GM21717 (cell line): ENCODE measurements at regions not wholly inside any gene's neighbourhood (a gene's known extent, or its start where the extent isn't known, plus 50 kb on each side); places are given as distances from the start of the nearest gene placed in this dataset.
"Not testable (repeated sequence)": the region's sequence is repeated elsewhere in the genome, so short reads cannot be mapped to it uniquely, and the experiment has no call there.

Source experiments
- ATAC-seq: cut with Tn5 transposase; IDR thresholded peaks from one replicate; pipeline ENCODE4 v1.9.1; 2021; ENCODE audit warnings: mild to moderate bottlenecking, moderate library complexity; ENCODE audit not compliant: unreplicated experiment

- no peak for ATAC-seq
Observed at GRCh38 chr2:167756446-167756845, 490.9 kb downstream of the STK39 start.

DNA sequence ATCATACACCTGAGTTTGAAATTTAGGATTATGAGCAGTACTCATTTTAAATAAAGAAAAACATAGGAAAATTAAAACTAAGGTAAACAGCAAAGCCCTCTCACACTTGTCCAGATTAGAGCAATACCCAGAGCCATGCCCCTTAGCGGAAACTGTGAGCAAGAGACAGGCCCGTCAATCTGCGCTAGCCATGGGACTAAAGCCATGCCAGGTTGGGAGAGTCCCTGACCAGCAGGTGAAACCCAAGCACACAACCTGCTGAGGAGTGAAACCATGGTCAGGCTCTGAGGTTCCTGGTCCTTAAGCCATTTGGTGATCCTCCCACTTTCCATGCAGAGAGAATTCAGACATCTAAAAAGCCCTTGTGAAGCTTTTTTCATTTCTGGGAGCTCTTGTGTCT lies 494.3 kb downstream of the STK39 start:
- no peak for ATAC-seq

DNA sequence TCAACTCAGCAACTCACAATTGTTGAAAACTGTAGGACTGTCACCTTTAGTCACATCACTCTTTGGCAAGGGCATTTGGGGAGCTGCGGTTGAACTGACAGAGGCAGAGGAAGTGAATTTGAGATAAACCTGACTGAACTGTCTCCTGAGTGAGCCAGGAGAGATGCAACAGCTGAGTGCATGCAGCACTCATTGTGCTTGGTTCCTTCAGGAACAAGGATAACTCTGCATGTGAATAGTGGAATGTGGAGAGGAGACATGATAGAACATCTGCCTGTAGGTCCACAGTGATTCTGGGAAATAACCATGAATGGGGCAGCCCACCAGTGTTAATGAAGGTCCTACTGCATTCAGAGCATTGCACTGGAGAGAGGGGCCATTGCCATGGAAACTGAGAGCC lies 494.7 kb downstream of the STK39 start:
- no peak for ATAC-seq

GRCh38 chr2:167750675-167751074 lies 496.7 kb downstream of the STK39 start:
- ATAC-seq: no peak

GRCh38 chr2:167749660-167750059 lies 497.7 kb downstream of the STK39 start:
- no peak for ATAC-seq

- no peak for ATAC-seq
Observed at GRCh38 chr2:167749016-167749415, 498.4 kb downstream of the STK39 start.

DNA sequence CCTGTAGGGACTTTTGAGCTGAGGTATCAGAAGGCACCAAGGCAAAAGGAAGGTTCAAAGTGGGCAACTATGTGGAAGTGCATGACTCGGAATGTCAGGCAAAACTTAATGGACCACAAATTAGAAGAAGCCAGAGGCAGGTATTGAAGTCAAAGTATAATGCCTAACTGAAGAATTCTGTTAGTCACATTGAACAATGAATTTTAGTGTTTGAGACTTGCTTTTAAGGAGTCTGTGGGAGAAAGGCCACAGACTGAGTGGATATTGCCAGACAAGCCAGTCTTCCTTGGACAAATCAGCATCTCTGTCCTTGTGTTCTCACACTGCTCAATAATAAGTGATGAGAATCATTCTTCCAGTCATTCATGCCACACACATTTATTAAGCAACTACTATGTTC lies 498.9 kb downstream of the STK39 start:
- ATAC-seq: no peak

- ATAC-seq: no peak
Observed at GRCh38 chr2:167745667-167746066, 501.7 kb downstream of the STK39 start.

DNA sequence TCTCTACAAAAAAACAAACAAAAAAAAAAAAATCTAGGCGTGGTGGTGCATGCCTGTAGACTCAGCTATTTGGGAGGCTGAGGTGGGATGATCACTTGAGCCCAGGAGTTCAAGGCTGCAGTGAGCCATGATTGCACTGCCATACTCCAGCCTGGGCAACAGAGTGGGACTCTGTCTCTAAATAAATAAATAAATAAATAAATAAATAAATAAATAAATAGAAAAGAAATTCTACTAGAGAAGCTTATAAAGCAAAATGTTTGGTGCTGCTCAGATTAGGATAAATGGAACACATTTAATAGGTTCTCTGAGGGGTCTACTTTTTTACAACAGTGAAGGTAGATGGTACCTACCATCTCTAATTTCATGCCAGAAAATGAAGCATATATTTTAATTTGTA lies 507.5 kb downstream of the STK39 start:
- ATAC-seq: not testable (repeated sequence)

GRCh38 chr2:167733747-167734146 lies 513.6 kb downstream of the STK39 start:
- no peak for ATAC-seq

GRCh38 chr2:167732326-167732725 lies 515.1 kb downstream of the STK39 start:
- ATAC-seq: no peak

GRCh38 chr2:167729911-167730310 lies 517.5 kb downstream of the STK39 start:
- ATAC-seq: no peak

GRCh38 chr2:167726788-167727187 lies 520.6 kb downstream of the STK39 start:
- ATAC-seq: no peak

DNA sequence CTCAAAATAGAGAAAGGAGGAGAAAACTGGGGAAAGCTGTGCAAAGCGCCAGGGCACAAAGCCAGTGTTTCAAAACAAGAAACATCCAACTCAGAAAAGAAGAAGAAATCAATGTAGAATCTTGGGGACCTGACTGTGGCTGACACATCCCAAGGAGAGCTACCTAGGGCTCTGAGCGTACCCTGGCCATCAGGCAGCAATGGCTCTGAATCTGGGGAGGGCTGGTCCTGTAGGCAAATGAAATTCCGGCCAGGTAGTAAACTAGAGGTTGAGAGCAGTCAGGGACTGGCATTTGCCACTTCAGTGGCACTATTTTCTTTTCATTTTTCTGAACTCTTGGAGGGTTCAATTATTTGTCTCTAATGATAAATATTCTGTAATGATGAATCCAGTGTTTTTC lies 525.8 kb downstream of the STK39 start:
- no peak for ATAC-seq

DNA sequence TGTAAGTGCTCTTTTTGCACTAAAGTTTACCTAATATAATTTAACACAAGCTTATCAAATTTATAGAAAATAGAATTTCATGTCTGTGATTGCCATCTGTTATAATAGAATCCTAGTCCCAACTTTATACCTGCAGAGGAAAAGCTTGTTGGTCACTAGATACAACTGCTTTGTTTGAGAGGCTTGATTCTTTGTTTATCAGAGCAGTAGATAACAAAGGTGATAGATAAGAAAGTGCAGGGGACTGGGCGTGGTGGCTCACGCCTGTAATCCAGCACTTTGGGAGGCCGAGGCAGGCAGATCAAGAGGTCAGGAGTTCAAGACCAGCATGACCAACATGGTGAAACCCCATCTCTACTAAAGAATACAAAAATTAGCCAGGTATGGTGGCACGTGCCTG lies 528.0 kb downstream of the STK39 start:
- no peak for ATAC-seq

DNA sequence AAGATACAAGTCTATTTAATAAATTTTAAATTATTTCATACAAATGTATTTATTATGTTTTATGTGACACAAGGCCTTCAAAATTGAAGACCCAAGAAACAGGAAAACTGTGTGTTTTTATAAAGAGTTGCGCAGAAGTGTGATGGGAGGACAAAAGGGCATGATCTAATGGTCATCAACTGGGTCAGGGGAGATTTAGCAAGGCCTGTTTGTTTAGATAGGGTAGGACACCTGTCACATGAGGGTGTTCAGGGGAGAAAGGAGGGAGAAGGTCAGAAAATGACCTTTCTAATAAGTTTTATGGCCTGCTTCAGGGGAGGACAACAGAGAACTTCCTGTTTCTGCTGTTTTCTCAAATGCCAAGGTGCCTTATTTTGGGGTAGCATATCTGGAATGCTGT lies 528.8 kb downstream of the STK39 start:
- ATAC-seq: no peak

GRCh38 chr2:167715932-167716331 lies 531.5 kb downstream of the STK39 start:
- ATAC-seq: no peak

- not testable (repeated sequence) for ATAC-seq
Observed at GRCh38 chr2:167715498-167715897, 531.9 kb downstream of the STK39 start.

- ATAC-seq: no peak
Observed at GRCh38 chr2:167712275-167712674, 535.1 kb downstream of the STK39 start.

GRCh38 chr2:167708998-167709397 lies 538.4 kb downstream of the STK39 start:
- ATAC-seq: no peak

- ATAC-seq: no peak
Observed at GRCh38 chr2:167706800-167707199, 540.6 kb downstream of the STK39 start.

DNA sequence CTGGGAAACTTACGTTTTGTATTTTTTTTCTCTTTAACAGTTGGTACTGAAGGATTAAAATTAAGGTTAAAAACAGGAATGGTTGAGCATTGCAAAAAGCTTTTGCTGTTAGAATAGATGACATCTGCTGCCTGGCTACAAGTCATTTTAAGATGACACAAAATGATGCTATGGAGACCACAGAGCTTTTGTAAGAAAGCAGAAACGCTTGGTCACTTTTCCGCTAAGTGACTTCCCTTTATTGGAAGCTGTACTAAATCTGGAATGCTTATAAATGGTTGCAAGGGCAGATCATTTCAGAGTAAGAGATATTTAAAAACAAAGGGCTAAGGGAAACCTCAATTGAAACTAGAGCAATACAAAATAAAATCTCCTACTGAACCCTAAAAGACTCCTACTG lies 544.0 kb downstream of the STK39 start:
- no peak for ATAC-seq

- no peak for ATAC-seq
Observed at GRCh38 chr2:167702227-167702626, 545.2 kb downstream of the STK39 start.

DNA sequence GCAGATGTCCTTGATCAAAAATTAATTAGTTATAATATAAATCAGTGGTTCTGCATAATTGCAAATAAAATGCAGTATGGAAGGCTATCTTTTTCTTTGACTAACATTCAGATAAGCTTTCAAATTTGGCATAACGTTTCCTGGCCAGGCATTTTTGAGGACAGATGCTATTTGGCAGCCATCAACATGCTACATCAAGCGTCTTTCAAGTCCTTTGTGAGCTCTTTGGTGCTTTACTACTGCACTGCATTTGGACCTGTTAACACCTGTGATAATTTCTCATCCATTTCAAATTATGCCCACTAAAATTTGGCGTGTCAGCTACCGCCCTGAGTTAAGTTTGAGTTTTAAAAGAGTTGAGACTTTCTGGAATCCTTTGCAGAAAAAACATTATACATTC lies 545.7 kb downstream of the STK39 start:
- ATAC-seq: no peak
